AG10803 (cell line): ENCODE measurements at regions not wholly inside any gene's neighbourhood (a gene's known extent, or its start where the extent isn't known, plus 50 kb on each side); places are given as distances from the start of the nearest gene placed in this dataset.

Experiments
- DNase-seq: peaks from one replicate; pipeline ENCODE4 v3.0.0; 2010; ENCODE audit warnings: low read depth
- H3K4me3 ChIP-seq: 2 replicates; pipeline ENCODE4 v1.5.1; 2011; ENCODE audit warnings: mild to moderate bottlenecking, low read length, control low read depth
- CTCF ChIP-seq: conservative IDR thresholded peaks from 2 replicates; pipeline ENCODE4 v1.5.1; 2011; ENCODE audit warnings: mild to moderate bottlenecking, low read length, control low read depth, inconsistent platforms

GRCh38 chr7:106772655-106773108, 92.4 kb upstream of the PIK3CG start:
- no peak overlapping the region for H3K4me3 ChIP-seq
- DNase-seq: peak; percentile 65
- no peak for TF ChIP-seq CTCF

GRCh38 chr7:106773228-106773627, 91.9 kb upstream of the PIK3CG start:
- DNase-seq: no peak
- no peak overlapping the region for H3K4me3 ChIP-seq
- TF ChIP-seq CTCF: no peak

GRCh38 chr7:106773721-106774120, 91.4 kb upstream of the PIK3CG start:
- DNase-seq: no peak
- no peak overlapping the region for H3K4me3 ChIP-seq
- no peak for TF ChIP-seq CTCF

- DNase-seq: no peak
- TF ChIP-seq CTCF: no peak
- no peak overlapping the region for H3K4me3 ChIP-seq
Measured at GRCh38 chr7:106774213-106774767, 90.8 kb upstream of the PIK3CG start.

GRCh38 chr7:106774768-106775551, 90.1 kb upstream of the PIK3CG start:
- no peak overlapping the region for H3K4me3 ChIP-seq
- DNase-seq: no peak
- no peak for TF ChIP-seq CTCF

- TF ChIP-seq CTCF: no peak
- no peak overlapping the region for H3K4me3 ChIP-seq
- DNase-seq: peak; percentile 64
Measured at GRCh38 chr7:106775552-106775936, 89.5 kb upstream of the PIK3CG start.
